ENCODE measurements at regions not wholly inside any gene's neighbourhood (a gene's known extent, or its start where the extent isn't known, plus 50 kb on each side); places are given as distances from the start of the nearest gene placed in this dataset.

DNA sequence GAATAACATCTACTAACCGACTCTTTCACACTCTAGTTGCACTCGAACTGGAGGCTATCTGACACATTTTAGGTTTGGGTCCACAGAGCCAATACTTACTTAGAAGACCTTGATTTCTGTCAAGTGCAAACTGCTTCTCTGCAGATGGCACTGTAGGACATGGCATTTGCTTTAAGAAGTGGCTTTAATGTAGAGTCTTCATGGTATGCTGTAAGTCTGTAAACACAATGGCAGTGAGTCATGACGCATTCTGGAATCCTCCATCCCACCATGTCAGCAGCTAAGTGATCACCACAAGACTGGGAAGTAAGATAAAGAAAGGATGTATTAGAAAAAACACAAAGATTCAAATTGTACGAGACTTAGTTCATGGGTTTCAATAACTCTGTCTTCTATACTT, 377.0 kb upstream of the NOX3 start:
- Histone ChIP-seq H3K4me3 (ENCODE audit: control insufficient read depth in 2 of 3, extremely low read depth in 1 of 3, insufficient read depth in 2 of 3, low read depth in 1 of 3, low read length in 3 of 3) (no peak overlapping the region), H3K9me3 (ENCODE audit: control insufficient read depth, low read depth, low read length) (no peaks in the 10 kb centered on the region), H3K4me1 (ENCODE audit: control insufficient read depth, extremely low read depth, insufficient read depth, low read length) (no peaks in the 10 kb centered on the region), H3K9me1 (ENCODE audit: control insufficient read depth, extremely low read depth, insufficient read depth, low read length) (no peaks in the 10 kb centered on the region), H3K4me2 (ENCODE audit: control insufficient read depth, extremely low read depth, insufficient read depth, low read depth, low read length) (no peak overlapping the region), H3K79me2 (ENCODE audit: control insufficient read depth, insufficient read depth, low read length) (no peaks in the 10 kb centered on the region), H4K20me1 (ENCODE audit: control insufficient read depth, extremely low read depth, insufficient read depth, low read length) (no peaks in the 10 kb centered on the region), H2AFZ (ENCODE audit: control insufficient read depth, low read length) (no peak overlapping the region), H3K27ac (ENCODE audit: control insufficient read depth, insufficient read depth, low read length) (no peak overlapping the region), H3K9ac (ENCODE audit: control insufficient read depth, extremely low read depth, insufficient read depth, low read length) (no peak overlapping the region), H3K27me3 (ENCODE audit: control insufficient read depth, extremely low read depth, insufficient read depth, low read length) (no peaks in the 10 kb centered on the region), H3K36me3 (ENCODE audit: control insufficient read depth in 2 of 2, extremely low read depth in 1 of 2, insufficient read depth in 2 of 2, low read length in 2 of 2) (no peaks in the 10 kb centered on the region)
- DNase-seq (ENCODE audit: low read depth, low spot score) = no peak
- FAIRE-seq = no peak
- TF ChIP-seq, protein P1, sequence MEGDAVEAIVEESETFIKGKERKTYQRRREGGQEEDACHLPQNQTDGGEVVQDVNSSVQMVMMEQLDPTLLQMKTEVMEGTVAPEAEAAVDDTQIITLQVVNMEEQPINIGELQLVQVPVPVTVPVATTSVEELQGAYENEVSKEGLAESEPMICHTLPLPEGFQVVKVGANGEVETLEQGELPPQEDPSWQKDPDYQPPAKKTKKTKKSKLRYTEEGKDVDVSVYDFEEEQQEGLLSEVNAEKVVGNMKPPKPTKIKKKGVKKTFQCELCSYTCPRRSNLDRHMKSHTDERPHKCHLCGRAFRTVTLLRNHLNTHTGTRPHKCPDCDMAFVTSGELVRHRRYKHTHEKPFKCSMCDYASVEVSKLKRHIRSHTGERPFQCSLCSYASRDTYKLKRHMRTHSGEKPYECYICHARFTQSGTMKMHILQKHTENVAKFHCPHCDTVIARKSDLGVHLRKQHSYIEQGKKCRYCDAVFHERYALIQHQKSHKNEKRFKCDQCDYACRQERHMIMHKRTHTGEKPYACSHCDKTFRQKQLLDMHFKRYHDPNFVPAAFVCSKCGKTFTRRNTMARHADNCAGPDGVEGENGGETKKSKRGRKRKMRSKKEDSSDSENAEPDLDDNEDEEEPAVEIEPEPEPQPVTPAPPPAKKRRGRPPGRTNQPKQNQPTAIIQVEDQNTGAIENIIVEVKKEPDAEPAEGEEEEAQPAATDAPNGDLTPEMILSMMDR (optimal IDR thresholded peaks at IDR 0.05 in 1 of 3, IDR thresholded peaks at IDR 0.05 in 1 of 3, conservative IDR thresholded peaks at IDR 0.05 in 1 of 3; ENCODE audit: extremely low read depth in 1 of 3, insufficient read depth in 2 of 3, low read length in 3 of 3) = no peak
- TF ChIP-seq EZH2 (IDR thresholded peaks at IDR 0.05; ENCODE audit: low read length) = no peak
- dilution Hi-C loops (cut with MboI; ENCODE audit: extremely low pct_ligation_motif_present, low sequenced_read_pairs) = no loop called here

DNA sequence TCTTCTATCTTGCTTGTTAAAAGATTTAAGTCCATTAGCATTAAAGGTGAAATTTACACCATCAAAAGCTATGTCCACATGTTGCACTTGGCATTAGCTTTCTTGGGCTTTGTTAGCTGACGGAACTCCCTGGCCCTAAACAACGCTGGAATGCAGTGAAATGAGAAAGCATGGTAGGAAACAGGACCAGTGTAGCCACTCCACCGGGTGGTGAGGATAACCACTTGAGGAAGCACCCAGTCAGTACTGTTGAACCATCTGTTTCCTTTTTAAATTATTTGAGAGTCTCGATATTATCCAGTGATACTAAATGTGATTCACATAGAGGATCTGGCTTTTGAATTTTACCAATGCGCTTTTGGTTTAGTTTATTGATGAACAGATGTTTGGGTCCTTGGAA, 374.9 kb upstream of the NOX3 start:
- no peaks in the 10 kb centered on the region for H3K9me1 ChIP-seq (ENCODE audit: control insufficient read depth, extremely low read depth, insufficient read depth, low read length)
- no peak overlapping the region for H2AFZ ChIP-seq (ENCODE audit: control insufficient read depth, low read length)
- H3K79me2 ChIP-seq (ENCODE audit: control insufficient read depth, insufficient read depth, low read length) = no peaks in the 10 kb centered on the region
- no peak overlapping the region for H3K4me2 ChIP-seq (ENCODE audit: control insufficient read depth, extremely low read depth, insufficient read depth, low read depth, low read length)
- no peak overlapping the region for H3K4me3 ChIP-seq (ENCODE audit: control insufficient read depth in 2 of 3, extremely low read depth in 1 of 3, insufficient read depth in 2 of 3, low read depth in 1 of 3, low read length in 3 of 3)
- no peak for TF ChIP-seq EZH2 (IDR thresholded peaks at IDR 0.05; ENCODE audit: low read length)
- TF ChIP-seq, protein P1 (optimal IDR thresholded peaks at IDR 0.05 in 1 of 3, IDR thresholded peaks at IDR 0.05 in 1 of 3, conservative IDR thresholded peaks at IDR 0.05 in 1 of 3; ENCODE audit: extremely low read depth in 1 of 3, insufficient read depth in 2 of 3, low read length in 3 of 3) = no peak
- no peaks in the 10 kb centered on the region for H3K4me1 ChIP-seq (ENCODE audit: control insufficient read depth, extremely low read depth, insufficient read depth, low read length)
- DNase-seq (ENCODE audit: low read depth, low spot score) = no peak
- no peaks in the 10 kb centered on the region for H3K27me3 ChIP-seq (ENCODE audit: control insufficient read depth, extremely low read depth, insufficient read depth, low read length)
- dilution Hi-C loops (cut with MboI; ENCODE audit: extremely low pct_ligation_motif_present, low sequenced_read_pairs) = no loop called here
- no peak for FAIRE-seq
- no peak overlapping the region for H3K27ac ChIP-seq (ENCODE audit: control insufficient read depth, insufficient read depth, low read length)
- H3K36me3 ChIP-seq (ENCODE audit: control insufficient read depth in 2 of 2, extremely low read depth in 1 of 2, insufficient read depth in 2 of 2, low read length in 2 of 2) = no peaks in the 10 kb centered on the region
- no peak overlapping the region for H3K9ac ChIP-seq (ENCODE audit: control insufficient read depth, extremely low read depth, insufficient read depth, low read length)
- no peaks in the 10 kb centered on the region for H3K9me3 ChIP-seq (ENCODE audit: control insufficient read depth, low read depth, low read length)
- no peaks in the 10 kb centered on the region for H4K20me1 ChIP-seq (ENCODE audit: control insufficient read depth, extremely low read depth, insufficient read depth, low read length)

Data from keratinocyte (primary cell).